KMS-11 (cell line): ENCODE measurements at regions not wholly inside any gene's neighbourhood (a gene's known extent, or its start where the extent isn't known, plus 50 kb on each side); places are given as distances from the start of the nearest gene placed in this dataset.

ENCODE experiments used
- H2AFZ ChIP-seq: fragments of 200-600 bp; sonication (generic); 2 replicates; pipeline ENCODE4 v1.6.1; 2016; ENCODE audit warnings: antibody characterized with exemption, mixed run types, low read depth
- H3K27ac ChIP-seq: fragments of 200-600 bp; sonication (generic); 2 replicates; pipeline ENCODE4 v1.6.1; 2016; ENCODE audit warnings: mild to moderate bottlenecking, mixed run types
- H3K27me3 ChIP-seq: fragments of 200-600 bp; sonication (generic); 2 replicates; pipeline ENCODE4 v1.6.1; 2017; ENCODE audit warnings: mild to moderate bottlenecking, low read depth, mixed run types, moderate library complexity; ENCODE audit not compliant: insufficient read depth
- H3K36me3 ChIP-seq: fragments of 200-600 bp; sonication (generic); 2 replicates; pipeline ENCODE4 v1.6.1; 2017; ENCODE audit warnings: mild to moderate bottlenecking, mixed run types; ENCODE audit not compliant: insufficient read depth
- H3K4me1 ChIP-seq: fragments of 200-600 bp; sonication (generic); 2 replicates; pipeline ENCODE4 v1.6.1; 2016; ENCODE audit warnings: mild to moderate bottlenecking, low read depth, mixed run types; ENCODE audit not compliant: poor library complexity, severe bottlenecking
- H3K4me2 ChIP-seq: fragments of 200-600 bp; sonication (generic); 2 replicates; pipeline ENCODE4 v1.7.0; 2016; ENCODE audit warnings: mild to moderate bottlenecking, mixed run types
- H3K4me3 ChIP-seq: fragments of 200-600 bp; sonication (generic); IDR thresholded peaks from 2 replicates; pipeline ENCODE4 v1.6.1; 2017; ENCODE audit warnings: low read depth, low read length, mixed read lengths; ENCODE audit not compliant: insufficient read depth
- H3K79me2 ChIP-seq: fragments of 200-600 bp; sonication (generic); 2 replicates; pipeline ENCODE4 v1.6.1; 2016; ENCODE audit warnings: low read depth, mixed run types; ENCODE audit not compliant: insufficient read depth
- H3K9ac ChIP-seq: fragments of 200-600 bp; sonication (generic); 2 replicates; pipeline ENCODE4 v1.6.1; 2016; ENCODE audit warnings: mild to moderate bottlenecking, mixed run types
- H4K20me1 ChIP-seq: fragments of 200-600 bp; sonication (generic); 2 replicates; pipeline ENCODE4 v1.6.1; 2016; ENCODE audit warnings: mild to moderate bottlenecking, mixed run types; ENCODE audit not compliant: insufficient read depth
- CTCF ChIP-seq: fragments of 200-600 bp; sonication (generic); conservative IDR thresholded peaks from 2 replicates; pipeline ENCODE4 v1.6.1; 2017; ENCODE audit warnings: low read depth, mild to moderate bottlenecking, antibody characterized with exemption, low read length, moderate library complexity, mixed read lengths

GRCh38 chr7:52088008-52088901 is 771.6 kb upstream of the COBL start:
- Histone ChIP-seq H4K20me1 (no peaks in the 10 kb centered on the region), H3K4me3 (no peak overlapping the region), H3K27me3 (no peaks in the 10 kb centered on the region), H3K36me3 (no peaks in the 10 kb centered on the region), H2AFZ (no peak overlapping the region), H3K4me2 (no peak overlapping the region), H3K4me1 (no peaks in the 10 kb centered on the region), H3K9ac (no peak overlapping the region), H3K79me2 (no peaks in the 10 kb centered on the region), H3K27ac (no peak overlapping the region)
- no peak for TF ChIP-seq CTCF

GRCh38 chr7:52085610-52086009 is 769.0 kb upstream of the COBL start:
- no peak overlapping the region for H3K27ac ChIP-seq
- no peak overlapping the region for H3K4me2 ChIP-seq
- H3K36me3 ChIP-seq: no peaks in the 10 kb centered on the region
- H3K27me3 ChIP-seq: no peaks in the 10 kb centered on the region
- H4K20me1 ChIP-seq: no peaks in the 10 kb centered on the region
- H3K4me1 ChIP-seq: no peaks in the 10 kb centered on the region
- TF ChIP-seq CTCF: no peak
- H3K79me2 ChIP-seq: no peaks in the 10 kb centered on the region
- no peak overlapping the region for H3K4me3 ChIP-seq
- H2AFZ ChIP-seq: no peak overlapping the region
- no peak overlapping the region for H3K9ac ChIP-seq

GRCh38 chr7:52080493-52080892 is 763.9 kb upstream of the COBL start:
- Histone ChIP-seq H3K27ac (no peak overlapping the region), H3K36me3 (no peaks in the 10 kb centered on the region), H3K9ac (no peak overlapping the region), H2AFZ (no peak overlapping the region), H3K4me2 (no peak overlapping the region), H3K27me3 (no peaks in the 10 kb centered on the region), H3K4me1 (peaks cover 26% of the 10 kb centered on the region), H3K79me2 (no peaks in the 10 kb centered on the region), H4K20me1 (no peaks in the 10 kb centered on the region), H3K4me3 (no peak overlapping the region)
- no peak for TF ChIP-seq CTCF

GRCh38 chr7:52079726-52080125 is 763.1 kb upstream of the COBL start:
- Histone ChIP-seq H3K27ac (no peak overlapping the region), H3K27me3 (no peaks in the 10 kb centered on the region), H3K4me3 (no peak overlapping the region), H3K36me3 (no peaks in the 10 kb centered on the region), H3K4me1 (peaks cover 26% of the 10 kb centered on the region), H3K4me2 (no peak overlapping the region), H2AFZ (no peak overlapping the region), H3K9ac (no peak overlapping the region), H4K20me1 (no peaks in the 10 kb centered on the region), H3K79me2 (no peaks in the 10 kb centered on the region)
- no peak for TF ChIP-seq CTCF
